Mesenchymal stem cell (in vitro differentiated cells and primary cell): ENCODE measurements at regions not wholly inside any gene's neighbourhood (a gene's known extent, or its start where the extent isn't known, plus 50 kb on each side); places are given as distances from the start of the nearest gene placed in this dataset.
"Not testable (repeated sequence)": the region's sequence is repeated elsewhere in the genome, so short reads cannot be mapped to it uniquely, and the experiment has no call there.

Source experiments
- DNase-seq: peaks from one replicate; pipeline ENCODE4 v3.0.0-alpha.2; 2013
- H2AFZ ChIP-seq: one replicate; pipeline ENCODE4 v1.6.1; 2013; ENCODE audit warnings: low read depth, mild to moderate bottlenecking, control low read depth, inconsistent platforms, low read length, moderate library complexity
- H2AK5ac ChIP-seq: 2 replicates; pipeline ENCODE4 v1.6.1; 2013; ENCODE audit warnings: low read length, moderate library complexity, mild to moderate bottlenecking, inconsistent platforms; ENCODE audit not compliant: severe bottlenecking
- H2BK120ac ChIP-seq: one replicate; pipeline ENCODE4 v1.6.1; 2013; ENCODE audit warnings: low read depth, mild to moderate bottlenecking, inconsistent platforms, low read length, moderate library complexity
- H2BK12ac ChIP-seq, 2 experiments: one replicate each; pipeline ENCODE4 v1.6.1; 2013; ENCODE audit warnings: inconsistent platforms in 2 of 2, low read length in 2 of 2, mild to moderate bottlenecking in 2 of 2, moderate library complexity in 2 of 2, control low read depth in 1 of 2
- H2BK15ac ChIP-seq: one replicate; pipeline ENCODE4 v1.6.1; 2013; ENCODE audit warnings: mild to moderate bottlenecking, low read depth, inconsistent platforms; ENCODE audit not compliant: poor library complexity, severe bottlenecking
- H2BK5ac ChIP-seq: 2 replicates; pipeline ENCODE4 v1.6.1; 2013; ENCODE audit warnings: low read depth, mild to moderate bottlenecking, low read length, control low read depth, inconsistent platforms; ENCODE audit not compliant: poor library complexity, severe bottlenecking
- H3K14ac ChIP-seq, 2 experiments: one replicate each; pipeline ENCODE4 v1.6.1; 2013; ENCODE audit warnings: inconsistent platforms in 2 of 2, low read length in 2 of 2, control low read depth in 1 of 2, mild to moderate bottlenecking in 1 of 2, moderate library complexity in 1 of 2
- H3K18ac ChIP-seq, 2 experiments: one replicate each; pipeline ENCODE4 v1.6.1; 2013; ENCODE audit warnings: inconsistent platforms in 2 of 2, low read length in 2 of 2, control low read depth in 1 of 2, low read depth in 1 of 2, mild to moderate bottlenecking in 1 of 2
- H3K23ac ChIP-seq, 2 experiments: one replicate each; pipeline ENCODE4 v1.6.1; 2013; ENCODE audit warnings: inconsistent platforms in 2 of 2, low read length in 2 of 2, mild to moderate bottlenecking in 2 of 2, moderate library complexity in 2 of 2, control low read depth in 1 of 2
- H3K27ac ChIP-seq: 2 replicates; pipeline ENCODE4 v1.5.1; 2013; ENCODE audit warnings: mild to moderate bottlenecking, moderate library complexity, low read length, control low read depth, inconsistent platforms; ENCODE audit not compliant: poor library complexity, severe bottlenecking
- H3K27me3 ChIP-seq, 2 experiments: 2 replicates each; pipeline versions ENCODE4 v1.6.1 to v1.7.0; 2013; ENCODE audit warnings: low read length in 2 of 2, mild to moderate bottlenecking in 2 of 2, moderate library complexity in 2 of 2, control low read depth in 1 of 2, inconsistent platforms in 1 of 2; ENCODE audit not compliant: control insufficient read depth in 1 of 2, insufficient read depth in 1 of 2
- H3K36me3 ChIP-seq, 2 experiments: 2 replicates each; pipeline versions ENCODE4 v1.6.1 to v1.7.0; 2013; ENCODE audit warnings: low read length in 2 of 2, control low read depth in 1 of 2, inconsistent platforms in 1 of 2, low read depth in 1 of 2, mild to moderate bottlenecking in 1 of 2; ENCODE audit not compliant: insufficient read depth in 2 of 2, control insufficient read depth in 1 of 2
- H3K4ac ChIP-seq, 2 experiments: one replicate each; pipeline ENCODE4 v1.6.1; 2013; ENCODE audit warnings: inconsistent platforms in 2 of 2, low read length in 2 of 2, mild to moderate bottlenecking in 2 of 2, moderate library complexity in 2 of 2, control low read depth in 1 of 2, low read depth in 1 of 2
- H3K4me1 ChIP-seq: 2 replicates; pipeline ENCODE4 v1.6.1; 2013; ENCODE audit warnings: low read depth, low read length, control low read depth; ENCODE audit not compliant: control insufficient read depth, insufficient read depth
- H3K4me2 ChIP-seq: 2 replicates; pipeline ENCODE4 v1.6.1; 2013; ENCODE audit warnings: low read length, mild to moderate bottlenecking, inconsistent platforms; ENCODE audit not compliant: poor library complexity, severe bottlenecking
- H3K4me3 ChIP-seq, 2 experiments: 2 replicates each; pipeline versions ENCODE4 v1.5.1 to v1.7.0; 2013; ENCODE audit warnings: low read length in 2 of 2, mild to moderate bottlenecking in 2 of 2, control low read depth in 1 of 2, low read depth in 1 of 2; ENCODE audit not compliant: insufficient read depth in 1 of 2
- H3K79me1 ChIP-seq: replicated peaks from 2 replicates; pipeline ENCODE4 v1.6.1; 2013; ENCODE audit warnings: mild to moderate bottlenecking, control low read depth, low read length, inconsistent platforms; ENCODE audit not compliant: poor library complexity, severe bottlenecking
- H3K9ac ChIP-seq: 2 replicates; pipeline ENCODE4 v1.7.0; 2013; ENCODE audit warnings: mild to moderate bottlenecking, low read length, moderate library complexity
- H3K9me3 ChIP-seq: 2 replicates; pipeline ENCODE4 v1.7.0; 2013; ENCODE audit warnings: mild to moderate bottlenecking, low read length; ENCODE audit not compliant: control insufficient read depth
- H4K8ac ChIP-seq: one replicate; pipeline ENCODE4 v1.6.1; 2013; ENCODE audit warnings: inconsistent platforms, mild to moderate bottlenecking, low read length, moderate library complexity
- H4K91ac ChIP-seq: one replicate; pipeline ENCODE4 v1.6.1; 2013; ENCODE audit warnings: mild to moderate bottlenecking, low read length, inconsistent platforms
- WGBS: methylation state at CpG from one replicate; pipeline ENCODE4 v1.1.7; 2013; ENCODE audit warnings: mixed read lengths; 5-methylcytosine and 5-hydroxymethylcytosine counted together

DNA sequence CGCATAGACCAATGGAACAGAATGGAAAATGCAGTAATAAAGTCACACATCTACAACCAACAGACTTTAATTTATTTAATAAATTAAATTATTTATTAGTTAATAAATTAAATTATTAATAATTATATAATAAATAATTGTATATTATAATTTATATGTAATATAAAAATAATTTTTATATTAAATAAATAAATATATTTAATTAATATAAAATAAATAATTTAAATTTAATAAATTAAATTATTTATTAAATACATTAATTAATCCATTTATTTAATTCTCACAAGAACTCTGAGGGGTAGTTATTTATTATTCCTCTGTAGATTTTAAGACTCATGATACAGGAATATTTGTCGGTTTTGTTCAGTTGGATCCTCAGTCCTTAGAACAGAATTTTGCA is 176.1 kb upstream of the ADAMTS19 start:
- H3K23ac ChIP-seq = no peak overlapping the region
- H2BK15ac ChIP-seq = no peak overlapping the region
- H3K4ac ChIP-seq = no peak overlapping the region
- no peak overlapping the region for H3K4me3 ChIP-seq
- H3K14ac ChIP-seq = no peak overlapping the region
- H3K4me1 ChIP-seq = no peaks in the 10 kb centered on the region
- no peak overlapping the region for H3K4me2 ChIP-seq
- H3K27me3 ChIP-seq = no peaks in the 10 kb centered on the region
- no peak overlapping the region for H3K18ac ChIP-seq
- no peak overlapping the region for H3K27ac ChIP-seq
- H2AK5ac ChIP-seq = no peak overlapping the region
- no peak overlapping the region for H2AFZ ChIP-seq
- H2BK120ac ChIP-seq = no peak overlapping the region
- H2BK5ac ChIP-seq = no peak overlapping the region
- no peak overlapping the region for H4K91ac ChIP-seq
- 87% methylated on average over 1 of the region's 2 CpGs for WGBS
- H2BK12ac ChIP-seq = no peak overlapping the region
- no peaks in the 10 kb centered on the region for H3K79me1 ChIP-seq
- H3K9ac ChIP-seq = no peak overlapping the region
- H4K8ac ChIP-seq = no peak overlapping the region
- H3K36me3 ChIP-seq = no peaks in the 10 kb centered on the region
- no peaks in the 10 kb centered on the region for H3K9me3 ChIP-seq
- DNase-seq = no peak

DNA sequence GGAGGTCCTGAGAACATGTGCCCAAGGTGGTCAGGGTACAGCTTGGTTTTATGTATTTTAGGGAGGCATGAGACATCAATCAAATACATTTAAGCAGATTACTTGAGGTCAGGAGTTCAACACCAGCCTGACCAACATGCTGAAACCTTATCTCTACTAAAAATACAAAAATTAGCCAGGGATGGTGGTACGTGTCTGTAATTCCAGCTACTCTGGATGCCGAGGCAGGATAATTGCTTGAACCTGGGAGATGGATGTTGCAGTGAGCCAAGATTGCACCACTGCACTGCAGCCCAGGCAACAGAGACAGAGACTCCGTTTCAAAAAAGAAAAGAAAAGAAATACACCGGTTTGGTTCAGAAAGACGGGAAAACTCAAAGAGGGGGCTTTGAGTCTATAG is 165.9 kb upstream of the ADAMTS19 start:
- H3K4me3 ChIP-seq, DNase-seq, H3K14ac ChIP-seq, H3K79me1 ChIP-seq, H3K4me2 ChIP-seq, H3K9ac ChIP-seq, H3K4me1 ChIP-seq, H3K27me3 ChIP-seq, H2AK5ac ChIP-seq, H3K23ac ChIP-seq, H2BK15ac ChIP-seq, H3K36me3 ChIP-seq, H3K9me3 ChIP-seq, H2BK5ac ChIP-seq, H3K4ac ChIP-seq, H2BK12ac ChIP-seq, H4K91ac ChIP-seq, H4K8ac ChIP-seq, H2AFZ ChIP-seq, H3K18ac ChIP-seq, H3K27ac ChIP-seq, H2BK120ac ChIP-seq: not testable (repeated sequence)
- WGBS = 53% methylated on average over 5 of the region's 5 CpGs

DNA sequence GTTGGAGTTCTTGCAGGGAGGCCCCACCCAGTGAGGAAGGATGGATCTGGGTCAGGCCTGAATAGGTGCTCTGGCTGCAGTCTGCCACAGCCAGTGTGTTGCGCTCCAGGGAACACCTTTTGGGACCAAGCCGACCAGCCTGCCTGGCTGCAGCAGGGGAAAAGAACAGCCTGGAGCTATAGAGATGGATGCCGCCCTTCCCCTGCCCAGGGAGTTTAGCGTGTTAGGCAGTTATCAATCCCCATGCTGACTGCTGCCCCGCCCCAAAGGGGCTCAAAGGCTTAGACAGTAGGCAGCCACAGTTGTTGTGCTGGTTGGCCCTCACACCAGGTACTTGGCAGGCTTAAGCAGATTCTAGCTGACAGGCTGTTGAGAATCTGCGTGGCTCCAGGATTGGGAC is 153.4 kb upstream of the ADAMTS19 start:
- 92% methylated on average over 6 of the region's 6 CpGs for WGBS
- H3K18ac ChIP-seq = no peak overlapping the region
- H2BK5ac ChIP-seq = no peak overlapping the region

DNA sequence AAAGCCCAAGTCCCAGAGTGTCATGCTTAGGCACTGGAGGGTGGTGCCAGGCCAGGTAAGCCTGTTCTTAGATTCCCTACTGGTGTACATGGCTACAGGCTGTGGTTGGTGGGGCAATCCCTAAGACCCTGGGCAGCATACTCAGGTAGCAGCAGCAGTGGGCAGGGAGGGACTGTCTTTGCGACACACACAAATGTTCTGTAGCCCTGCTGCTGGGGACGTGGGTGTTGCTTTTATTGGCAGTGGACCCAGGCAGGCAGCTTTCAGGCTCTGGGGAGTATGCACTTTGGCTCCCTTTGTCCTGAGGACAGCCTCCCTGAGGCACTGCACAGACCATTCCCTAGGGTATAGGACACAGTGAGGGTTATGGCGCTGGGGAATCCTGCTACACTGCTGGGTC is 137.1 kb upstream of the ADAMTS19 start:
- Histone ChIP-seq H2AFZ (no peak overlapping the region), H3K14ac (no peak overlapping the region), H3K9ac (no peak overlapping the region), H3K36me3 (no peaks in the 10 kb centered on the region), H3K9me3 (no peaks in the 10 kb centered on the region), H3K4me3 (no peak overlapping the region), H3K23ac (no peak overlapping the region), H4K91ac (no peak overlapping the region), H3K27me3 (no peaks in the 10 kb centered on the region), H3K4me2 (no peak overlapping the region), H2BK12ac (no peak overlapping the region), H4K8ac (no peak overlapping the region), H3K4ac (no peak overlapping the region), H3K18ac (no peak overlapping the region), H3K4me1 (no peaks in the 10 kb centered on the region), H2BK5ac (no peak overlapping the region), H2BK15ac (no peak overlapping the region), H3K27ac (no peak overlapping the region), H2BK120ac (no peak overlapping the region), H2AK5ac (no peak overlapping the region), H3K79me1 (no peaks in the 10 kb centered on the region)
- WGBS = 86% methylated on average over 3 of the region's 3 CpGs
- no peak for DNase-seq

More for the DNA sequence above, 153.4 kb upstream of the ADAMTS19 start:
- Histone ChIP-seq H2AFZ (no peak overlapping the region), H4K91ac (no peak overlapping the region), H3K4ac (no peak overlapping the region), H2BK120ac (no peak overlapping the region), H3K79me1 (no peaks in the 10 kb centered on the region), H3K23ac (no peak overlapping the region), H2AK5ac (no peak overlapping the region), H3K4me2 (no peak overlapping the region), H3K36me3 (no peaks in the 10 kb centered on the region), H2BK15ac (no peak overlapping the region), H4K8ac (no peak overlapping the region), H3K9ac (no peak overlapping the region), H3K14ac (no peak overlapping the region), H3K27me3 (no peaks in the 10 kb centered on the region), H3K9me3 (peaks cover 13% of the 10 kb centered on the region), H2BK12ac (no peak overlapping the region), H3K4me3 (no peak overlapping the region), H3K4me1 (no peaks in the 10 kb centered on the region), H3K27ac (no peak overlapping the region)
- DNase-seq = no peak
